ENCODE measurements at regions not wholly inside any gene's neighbourhood (a gene's known extent, or its start where the extent isn't known, plus 50 kb on each side); places are given as distances from the start of the nearest gene placed in this dataset.
"Not testable (repeated sequence)": the region's sequence is repeated elsewhere in the genome, so short reads cannot be mapped to it uniquely, and the experiment has no call there.

DNA sequence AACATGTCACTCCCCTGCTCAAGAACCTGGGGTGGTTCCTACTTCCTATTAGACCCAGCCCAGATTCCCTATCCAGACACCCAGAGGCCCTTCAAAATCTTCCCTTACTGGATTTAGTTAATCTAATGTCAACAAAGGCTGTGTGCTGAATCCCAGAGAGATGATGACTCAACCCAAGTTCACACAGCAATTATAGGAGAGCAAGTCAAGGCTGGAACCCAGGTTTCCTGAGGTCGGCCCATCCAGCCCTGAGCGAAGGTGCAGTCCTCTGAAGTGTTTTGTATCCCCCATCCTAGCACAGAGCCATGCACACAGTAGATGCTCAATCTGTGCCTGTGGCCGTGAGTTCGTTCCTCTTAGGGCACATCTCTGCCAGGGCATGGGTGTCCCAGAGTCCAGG is 452.1 kb downstream of the GOLGA6L6 start:
- DNase-seq (ENCODE audit: low read depth in 2 of 2), result not testable (repeated sequence)

DNA sequence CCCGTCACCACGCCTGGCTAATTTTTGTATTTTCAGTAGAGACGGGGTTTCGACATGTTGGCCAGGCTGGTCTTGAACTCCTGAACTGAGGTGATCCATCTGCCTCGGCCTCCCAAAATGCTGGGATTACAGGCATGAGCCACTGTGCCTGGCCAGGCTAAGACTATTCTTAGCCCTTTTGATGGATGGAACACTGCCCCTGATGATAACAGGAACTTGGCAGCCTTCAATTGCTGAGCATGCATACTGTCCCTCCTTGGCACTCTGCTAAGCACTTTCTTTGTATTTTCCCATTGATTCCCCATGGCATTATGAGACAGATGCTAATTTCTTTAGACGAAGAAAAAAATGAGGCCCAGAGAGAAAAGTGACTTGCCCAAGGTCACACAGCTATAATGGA is 457.6 kb downstream of the GOLGA6L6 start:
- not testable (repeated sequence) for DNase-seq (ENCODE audit: low read depth in 2 of 2)

DNA sequence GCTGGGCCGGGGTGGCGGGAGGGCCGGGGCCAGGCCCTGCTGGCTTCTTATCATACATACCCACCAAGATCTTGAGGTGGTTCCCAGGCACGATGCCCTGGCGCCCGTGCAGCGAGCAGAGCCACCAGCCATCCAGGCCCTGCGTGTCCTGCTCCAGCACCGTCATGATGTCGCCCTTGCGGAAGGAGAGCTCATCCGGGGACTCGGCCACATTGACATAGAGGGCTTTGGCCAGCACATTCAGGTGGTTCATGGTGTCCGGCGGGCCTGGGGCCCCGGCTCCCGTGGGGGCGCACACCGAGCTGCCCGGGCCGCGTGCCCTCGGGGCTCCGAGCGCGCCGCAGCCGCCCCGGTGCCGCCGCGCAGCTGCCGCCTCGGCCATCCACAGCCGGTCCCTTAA is 467.5 kb downstream of the GOLGA6L6 start:
- DNase-seq (ENCODE audit: low read depth in 2 of 2), result not testable (repeated sequence)

DNA sequence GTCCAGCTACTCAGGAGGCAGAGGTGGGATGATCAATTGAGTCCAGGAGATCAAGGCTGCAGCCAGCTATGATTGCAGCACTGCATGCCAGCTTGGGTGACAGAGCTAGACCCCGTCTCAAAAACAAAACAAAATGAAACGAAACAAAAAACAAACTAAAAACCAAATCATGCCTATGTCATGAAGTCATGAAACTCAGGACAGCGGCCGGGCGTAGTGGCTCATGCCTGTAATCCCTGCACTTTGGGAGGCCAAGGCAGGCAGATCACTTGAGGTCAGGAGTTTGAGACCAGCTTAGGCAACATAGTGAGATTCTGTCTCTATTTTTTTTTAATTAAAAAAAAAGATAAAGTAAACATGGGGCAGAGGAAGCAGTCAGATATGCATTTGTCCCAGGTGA is 472.6 kb downstream of the GOLGA6L6 start:
- not testable (repeated sequence) for DNase-seq (ENCODE audit: low read depth in 2 of 2)

DNA sequence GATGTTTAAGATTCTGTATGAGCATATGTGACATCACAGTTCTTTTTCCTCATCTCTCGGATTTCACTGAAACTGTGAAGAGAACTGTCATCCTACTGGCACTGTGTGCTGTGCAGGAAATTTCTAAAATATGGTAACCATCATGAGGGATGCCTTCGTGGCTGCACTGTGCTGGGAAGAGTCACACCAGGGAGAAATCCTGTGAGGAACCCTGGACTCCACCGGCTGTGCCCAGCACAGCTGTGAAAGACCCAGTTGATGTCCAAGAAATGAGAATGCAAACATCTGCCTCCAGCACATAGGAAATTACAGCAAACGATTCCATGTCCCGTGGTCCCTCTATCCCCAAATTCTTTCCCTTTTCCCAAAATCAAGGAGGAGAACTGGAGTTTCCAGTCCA is 475.4 kb downstream of the GOLGA6L6 start:
- not testable (repeated sequence) for DNase-seq (ENCODE audit: low read depth in 2 of 2)

DNA sequence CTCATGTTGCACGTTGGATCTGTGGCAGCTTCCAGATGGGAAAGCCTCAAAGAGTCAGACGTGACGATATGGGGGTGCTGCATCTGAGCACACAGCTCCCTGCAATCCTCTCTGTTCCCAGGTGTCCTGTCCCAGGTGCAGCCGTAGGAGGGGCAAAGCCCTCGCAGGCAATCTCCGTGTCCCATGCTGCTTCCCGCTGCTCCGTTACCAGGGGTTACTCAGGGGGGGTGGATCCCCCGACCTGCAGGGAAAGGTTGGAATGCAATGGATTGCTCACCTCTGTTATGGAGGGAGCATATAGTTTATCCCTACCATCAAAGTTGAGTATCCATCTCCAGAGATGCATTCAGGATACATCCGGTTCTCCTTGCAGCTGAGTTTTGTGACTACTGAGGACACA is 476.1 kb downstream of the GOLGA6L6 start:
- not testable (repeated sequence) for DNase-seq (ENCODE audit: low read depth in 2 of 2)

DNA sequence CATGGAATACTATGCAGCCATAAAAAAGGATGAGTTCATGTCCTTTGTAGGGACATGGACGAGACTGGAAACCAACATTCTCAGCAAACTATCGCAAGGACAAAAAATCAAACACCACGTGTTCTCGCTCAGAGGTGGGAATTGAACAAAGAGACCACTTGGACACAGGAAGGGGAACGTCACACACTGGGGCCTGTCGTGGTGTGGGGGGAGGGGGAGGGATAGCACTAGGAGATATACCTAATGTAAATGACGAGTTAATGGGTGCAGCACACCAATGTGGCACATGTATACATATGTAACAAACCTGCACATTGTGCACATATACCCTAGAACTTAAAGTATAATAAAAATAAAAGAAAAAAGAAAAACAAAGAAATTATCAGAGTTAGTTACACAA is 478.4 kb downstream of the GOLGA6L6 start:
- DNase-seq (ENCODE audit: low read depth in 2 of 2), result not testable (repeated sequence)

DNA sequence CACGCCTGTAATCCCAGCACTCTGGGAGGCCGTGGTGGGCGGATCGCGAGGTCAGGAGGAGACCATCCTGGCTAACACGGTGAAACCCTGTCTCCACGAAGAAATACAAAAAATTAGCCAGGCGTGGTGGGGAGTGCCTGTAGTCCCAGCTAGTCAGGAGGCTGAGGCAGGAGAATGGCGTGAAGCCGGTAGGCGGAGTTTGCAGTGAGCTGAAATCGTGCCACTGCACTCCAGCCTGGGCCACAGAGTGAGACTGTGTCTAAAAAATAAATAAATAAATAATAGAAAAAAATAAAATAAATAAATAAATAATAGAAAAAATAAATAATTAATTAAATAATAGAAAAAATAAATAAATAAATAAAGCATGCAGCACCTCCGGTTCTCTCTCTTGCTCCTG is 480.8 kb downstream of the GOLGA6L6 start:
- not testable (repeated sequence) for DNase-seq (ENCODE audit: low read depth in 2 of 2)

DNA sequence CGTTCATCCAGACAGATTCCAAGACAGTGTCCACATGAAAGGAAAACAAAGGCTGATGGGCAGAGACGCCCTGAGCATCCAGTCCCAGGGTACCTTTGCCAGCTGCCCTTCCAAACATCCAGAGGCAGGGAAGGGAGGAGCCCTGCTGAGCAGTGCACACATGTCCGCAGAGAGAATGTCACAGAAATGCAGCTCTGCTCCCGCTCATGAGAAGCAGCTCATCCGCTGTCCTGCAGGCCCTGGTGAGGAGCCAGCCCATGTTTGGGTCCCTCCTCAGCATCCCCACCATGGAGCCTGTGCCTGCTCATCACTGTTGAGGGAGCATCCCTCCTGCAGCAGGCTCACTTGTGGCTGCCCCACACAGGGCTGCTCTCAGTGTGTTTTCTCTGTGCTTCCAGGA is 484.7 kb downstream of the GOLGA6L6 start:
- DNase-seq (ENCODE audit: low read depth in 2 of 2), result not testable (repeated sequence)

DNA sequence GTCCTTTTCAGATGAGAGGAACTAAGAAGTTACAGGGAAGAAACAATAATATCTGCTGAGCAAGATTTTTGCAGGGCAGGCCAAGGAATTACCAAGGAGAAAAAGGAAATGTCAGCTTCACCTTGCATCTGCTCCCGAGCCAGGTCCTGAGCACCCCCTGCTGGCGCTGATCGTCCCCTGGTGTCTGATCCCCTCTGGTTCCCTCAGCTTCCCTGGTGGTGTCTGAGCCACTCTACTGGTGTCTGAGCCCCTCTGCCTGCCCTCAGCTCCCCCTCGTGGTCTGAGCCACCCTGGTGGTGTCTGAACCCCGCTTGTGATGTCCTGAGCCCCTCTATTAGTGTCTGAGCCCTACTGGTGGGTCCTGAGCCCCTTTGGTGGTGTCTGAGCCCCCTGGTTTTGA is 485.7 kb downstream of the GOLGA6L6 start:
- DNase-seq (ENCODE audit: low read depth in 2 of 2), result not testable (repeated sequence)

DNA sequence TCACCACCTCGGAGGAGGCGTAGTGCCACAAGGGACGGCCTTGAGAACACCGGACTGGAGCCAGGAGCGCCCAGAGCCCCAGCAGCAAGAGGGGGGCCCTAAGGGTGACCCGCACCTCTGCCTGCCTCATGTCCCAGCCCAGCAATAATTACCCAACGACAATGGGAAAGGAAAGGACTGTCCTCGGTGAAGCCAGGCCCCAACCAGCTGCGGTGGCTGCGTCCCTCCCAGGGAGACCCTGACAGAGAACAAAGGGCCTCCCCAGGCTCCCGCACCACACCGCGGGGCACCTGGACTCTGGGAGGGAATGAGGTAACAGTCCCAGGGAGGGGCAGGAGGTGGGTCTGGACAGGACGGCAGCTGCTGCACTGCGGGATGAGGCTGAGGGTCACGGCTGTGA is 493.4 kb downstream of the GOLGA6L6 start:
- DNase-seq (ENCODE audit: low read depth in 2 of 2), result not testable (repeated sequence)

DNA sequence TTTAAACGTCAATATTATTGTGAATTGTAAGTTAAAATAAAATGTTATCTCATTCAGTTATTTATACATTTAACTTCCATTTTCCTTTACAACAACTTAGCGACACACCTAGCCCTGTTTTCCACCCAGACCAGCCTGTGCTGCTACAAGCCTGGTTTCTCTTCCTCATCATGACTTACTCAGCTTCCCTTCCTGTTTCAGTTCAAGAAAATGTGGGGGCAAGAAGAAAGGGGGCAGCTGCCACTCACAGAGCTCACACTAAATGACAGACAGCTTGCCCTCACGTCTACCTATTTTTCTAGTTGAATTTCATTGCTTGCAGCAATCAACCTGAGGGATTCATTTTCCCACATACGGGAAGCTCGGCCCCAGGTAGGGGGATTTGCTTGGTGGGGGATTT is 496.4 kb downstream of the GOLGA6L6 start:
- DNase-seq (ENCODE audit: low read depth in 2 of 2), result not testable (repeated sequence)

DNA sequence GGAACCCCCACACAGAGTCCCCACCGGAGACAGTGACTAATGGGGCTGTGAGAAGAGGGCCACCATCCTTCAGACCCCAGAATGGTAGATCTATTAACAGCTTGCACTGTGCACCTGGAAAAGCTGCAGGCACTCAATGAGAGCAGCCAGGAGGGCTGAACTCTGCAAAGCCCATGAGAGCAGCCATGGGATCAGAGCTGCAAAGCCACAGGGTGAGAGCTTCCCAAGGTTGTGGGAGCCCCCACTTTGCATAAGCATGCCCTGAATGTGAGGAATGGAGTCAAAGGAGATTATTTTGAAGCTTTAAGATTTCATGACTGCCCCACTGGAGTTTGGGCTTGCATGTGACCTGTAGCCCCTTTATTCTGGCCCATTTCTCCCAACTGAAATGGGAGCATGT is 500.9 kb downstream of the GOLGA6L6 start:
- not testable (repeated sequence) for DNase-seq (ENCODE audit: low read depth in 2 of 2)

DNA sequence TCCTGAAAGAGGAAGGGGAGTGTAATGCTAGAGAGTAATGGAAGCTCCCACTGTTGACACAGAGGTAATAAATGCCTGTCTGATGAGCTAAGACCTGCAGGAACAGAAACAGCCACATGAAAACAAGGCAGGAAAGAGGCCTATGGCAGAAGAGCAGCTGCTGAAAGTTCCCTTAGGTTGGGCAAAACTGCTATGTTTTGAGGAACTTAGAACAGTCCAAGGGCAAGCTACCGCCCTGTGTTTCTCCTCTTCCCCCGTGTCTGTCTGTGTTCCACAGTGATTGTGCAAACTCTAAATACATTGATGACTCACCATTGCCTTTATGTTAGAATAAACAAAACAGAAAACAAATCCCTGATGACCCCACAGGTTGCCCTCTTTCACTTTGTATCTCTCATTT is 516.6 kb downstream of the GOLGA6L6 start:
- not testable (repeated sequence) for DNase-seq (ENCODE audit: low read depth in 2 of 2)

DNA sequence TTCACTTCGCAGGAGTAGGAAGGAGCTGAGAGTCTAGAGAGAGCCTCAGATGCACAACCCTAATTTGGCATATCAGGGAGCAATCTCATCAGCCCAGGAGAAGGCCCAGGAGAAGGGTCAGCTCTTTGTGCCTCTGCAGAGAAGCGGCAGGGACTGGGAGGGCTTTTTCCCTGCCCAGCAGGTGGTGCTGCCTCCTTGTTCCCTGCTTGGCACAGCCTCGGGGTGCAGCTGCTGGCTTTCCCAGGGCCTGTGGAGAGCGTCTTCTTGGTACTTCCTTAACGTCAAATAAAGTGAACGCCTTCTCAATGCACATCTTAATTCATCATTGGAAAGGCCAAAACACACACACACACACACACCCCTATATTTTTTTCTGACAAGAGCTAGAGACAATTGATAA is 519.3 kb downstream of the GOLGA6L6 start:
- DNase-seq (ENCODE audit: low read depth in 2 of 2), result not testable (repeated sequence)

DNA sequence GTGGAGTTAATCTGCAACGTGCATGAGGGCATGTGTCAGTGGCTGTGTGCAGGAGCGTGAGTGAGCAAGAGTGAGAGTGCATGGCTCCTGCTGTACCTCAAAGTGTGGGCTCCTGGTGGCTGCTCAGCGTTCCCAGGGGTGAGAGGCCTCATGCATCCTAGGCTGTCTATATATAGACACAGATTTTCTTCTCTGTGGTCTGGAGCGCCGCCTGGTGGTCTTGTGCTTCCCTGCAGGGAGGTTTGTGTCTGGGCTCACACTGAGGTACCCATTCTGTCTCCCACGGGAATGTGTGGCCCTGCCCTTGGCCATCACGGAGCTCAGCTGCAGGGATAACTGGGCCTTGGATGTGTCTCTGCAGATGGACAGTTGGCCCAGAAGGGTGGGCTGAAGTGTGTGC is 520.2 kb downstream of the GOLGA6L6 start:
- DNase-seq (ENCODE audit: low read depth in 2 of 2), result not testable (repeated sequence)

DNA sequence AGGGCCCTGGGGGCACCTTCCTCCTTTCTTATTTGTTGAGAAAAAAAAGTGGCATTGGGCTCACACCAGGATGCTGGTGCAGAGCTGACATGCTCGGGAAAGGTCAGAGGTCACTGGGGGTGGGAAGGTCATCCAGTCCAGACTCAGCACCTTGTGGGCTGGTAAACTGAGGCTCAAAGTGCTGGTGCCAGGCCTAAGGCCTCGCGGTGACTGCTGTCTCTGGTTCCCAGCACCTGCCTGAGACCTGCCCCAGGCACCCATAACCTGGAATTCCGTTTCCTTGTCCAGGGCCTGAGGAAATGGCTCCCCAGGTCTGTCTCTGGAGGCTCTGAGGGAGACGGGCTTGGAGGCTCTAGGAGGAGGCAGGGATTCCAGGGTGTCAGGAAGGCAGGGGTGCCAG is 521.0 kb downstream of the GOLGA6L6 start:
- not testable (repeated sequence) for DNase-seq (ENCODE audit: low read depth in 2 of 2)

DNA sequence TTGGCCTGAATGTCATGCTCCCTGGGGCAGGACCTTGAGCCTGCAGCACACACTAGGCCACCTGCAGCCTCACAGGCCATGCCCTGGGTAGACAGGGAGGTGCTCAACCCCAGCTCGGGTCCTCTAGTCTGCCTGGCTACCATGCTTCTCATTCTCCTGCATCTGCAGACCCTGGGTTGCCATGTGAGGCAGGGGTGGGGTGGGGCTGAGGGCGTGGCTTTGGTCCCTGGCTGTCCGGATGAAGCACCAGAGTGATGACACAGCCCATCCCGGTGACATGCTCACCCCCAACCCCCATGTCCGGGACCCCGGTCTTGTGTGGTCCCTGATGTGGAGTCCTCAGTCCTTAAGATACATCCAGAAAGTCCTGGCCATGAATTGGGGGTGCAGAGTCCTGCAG is 521.8 kb downstream of the GOLGA6L6 start:
- DNase-seq (ENCODE audit: low read depth in 2 of 2), result not testable (repeated sequence)

DNA sequence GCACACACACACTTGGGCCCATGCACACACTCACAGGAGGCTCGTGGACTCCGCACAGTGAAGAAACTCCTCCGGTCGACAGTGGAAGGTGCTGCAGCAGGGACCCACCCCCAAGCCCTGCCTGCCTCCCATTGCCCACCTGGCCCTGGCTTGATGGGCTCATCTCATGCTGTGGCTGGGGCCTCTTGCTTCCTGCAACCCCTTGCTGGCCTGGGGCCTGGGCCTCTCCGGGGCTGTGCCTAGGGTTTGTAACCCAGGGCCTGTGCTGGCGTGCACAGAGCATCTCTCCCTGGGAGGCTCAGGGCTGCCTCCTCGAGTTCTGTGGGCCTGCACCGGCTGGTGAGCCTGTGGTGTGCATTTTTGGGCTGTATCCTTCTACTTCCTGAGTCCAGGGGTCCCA is 524.0 kb downstream of the GOLGA6L6 start:
- DNase-seq (ENCODE audit: low read depth in 2 of 2), result not testable (repeated sequence)

DNA sequence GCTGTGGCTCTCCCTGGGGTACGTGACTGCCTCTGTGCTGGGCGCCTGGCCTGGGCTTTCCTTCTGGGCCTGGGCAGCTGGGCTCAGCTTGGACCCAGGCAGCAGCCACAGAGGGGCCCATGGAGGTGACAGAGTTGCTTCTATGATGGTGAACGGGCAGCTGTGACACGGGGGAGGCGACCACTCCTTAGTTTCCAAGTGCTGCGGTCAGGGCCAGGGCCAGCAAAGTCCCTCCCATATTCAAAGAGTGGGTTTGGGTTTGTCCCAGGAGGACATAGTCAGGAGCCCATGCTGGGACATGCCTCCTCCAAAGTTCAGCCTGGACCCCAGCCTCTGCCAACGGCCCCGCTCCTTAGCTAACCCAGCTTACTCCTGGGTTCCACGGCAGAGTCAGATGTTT is 524.7 kb downstream of the GOLGA6L6 start:
- not testable (repeated sequence) for DNase-seq (ENCODE audit: low read depth in 2 of 2)

DNA sequence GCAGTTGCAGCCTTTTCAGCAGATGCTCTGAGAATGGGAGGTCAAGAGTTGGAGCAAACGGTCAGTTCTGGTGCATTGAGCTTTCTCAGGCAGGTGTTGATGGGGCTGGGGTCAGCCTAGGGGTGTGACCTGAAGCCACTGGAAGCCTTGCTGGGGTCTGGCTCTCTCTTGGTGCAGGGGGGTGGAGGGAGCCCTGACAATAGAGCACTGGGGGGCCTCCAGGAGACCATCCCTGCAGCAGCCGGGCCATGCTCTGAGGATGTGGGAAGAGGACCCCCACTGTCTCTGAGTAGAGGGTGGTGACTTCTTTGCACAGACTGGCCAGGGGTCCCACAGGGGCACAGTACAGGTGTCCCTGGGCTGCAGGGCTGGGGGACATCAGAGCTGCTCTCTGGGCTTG is 528.8 kb downstream of the GOLGA6L6 start:
- DNase-seq (ENCODE audit: low read depth in 2 of 2), result not testable (repeated sequence)

DNA sequence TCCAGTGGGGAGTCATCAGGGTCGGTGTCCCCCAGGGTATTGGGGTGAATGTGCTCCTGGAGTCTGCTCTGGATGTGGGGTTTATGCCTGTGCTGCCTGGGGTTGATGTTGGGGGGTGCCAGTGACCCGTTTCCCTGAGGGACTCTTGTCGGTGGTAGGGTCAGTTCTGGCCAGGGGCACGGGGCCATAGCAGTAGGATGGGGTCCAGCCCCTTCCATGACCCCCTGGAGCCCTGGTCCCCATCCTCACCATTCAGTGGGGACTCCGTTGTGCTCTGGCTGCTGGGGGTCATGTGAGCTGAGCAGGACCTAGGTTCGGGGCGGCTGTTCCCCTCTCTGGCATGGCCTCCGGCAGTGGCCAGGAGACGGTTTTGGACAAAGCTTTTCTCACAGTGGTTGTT is 530.8 kb downstream of the GOLGA6L6 start:
- DNase-seq (ENCODE audit: low read depth in 2 of 2), result not testable (repeated sequence)

DNA sequence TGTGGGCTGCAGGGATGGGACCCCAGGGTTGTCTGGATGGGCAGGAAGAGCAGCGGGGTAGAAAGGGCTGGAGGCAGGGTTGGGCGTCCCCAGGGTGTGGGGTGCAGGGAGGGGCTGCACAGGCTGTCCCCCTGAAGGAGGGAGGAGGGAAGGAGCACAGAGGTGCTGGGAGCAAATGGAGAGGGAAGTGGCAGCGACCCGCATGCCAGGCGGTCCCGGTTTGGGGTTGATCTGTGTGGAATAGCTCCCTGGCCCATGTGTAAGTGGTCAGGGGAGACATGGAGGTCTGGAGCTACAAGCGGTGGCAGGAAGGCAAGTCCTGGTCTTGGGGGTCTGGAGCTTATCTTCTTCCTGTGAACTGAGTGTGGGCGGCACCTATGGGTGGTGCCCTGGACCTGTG is 532.0 kb downstream of the GOLGA6L6 start:
- DNase-seq (ENCODE audit: low read depth in 2 of 2), result not testable (repeated sequence)

DNA sequence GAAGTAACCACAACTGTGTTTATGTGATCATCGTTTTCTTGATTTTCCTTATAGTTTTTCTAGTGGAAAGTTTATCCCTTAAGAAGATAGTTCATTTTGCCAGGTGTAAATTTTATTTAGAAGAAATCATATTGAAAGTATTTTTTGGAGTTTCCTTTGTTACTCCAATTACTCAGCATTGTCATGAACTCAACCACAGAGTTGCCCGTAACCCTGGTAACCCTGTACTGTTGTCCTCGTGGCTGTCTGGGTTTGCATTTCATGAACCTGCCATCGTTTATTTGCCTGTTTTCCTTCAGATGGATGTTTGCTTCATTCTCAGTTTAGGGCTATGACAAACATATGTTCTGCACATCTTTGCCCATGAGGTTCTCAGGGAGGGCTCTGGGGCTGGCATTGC is 534.3 kb downstream of the GOLGA6L6 start:
- not testable (repeated sequence) for DNase-seq (ENCODE audit: low read depth in 2 of 2)

Measured in stimulated activated CD8-positive, alpha-beta memory T cell treated with anti-CD3 and anti-CD28 coated beads, Interleukin-2, amount 100 ng/mL, for 1 hour (primary cell).